Spleen (tissue), 11 donors: ENCODE measurements at regions not wholly inside any gene's neighbourhood (a gene's known extent, or its start where the extent isn't known, plus 50 kb on each side); places are given as distances from the start of the nearest gene placed in this dataset.
A peak's percentile ranks its signal among the peaks of the same experiment; 100 is the strongest.

Experiments used
- DNase-seq: peaks from one replicate; pipeline ENCODE4 v3.0.0-alpha.2; 2020
- H3K27ac ChIP-seq, 8 donors: fragments of 200-600 bp; sonication (generic) in 7 of 8; 1 replicate in 4 of 8; 2 replicates in 4 of 8; pipeline versions ENCODE4 v1.5.0 to v1.8.0; 2016 to 2021; ENCODE audit warnings: inconsistent platforms in 4 of 8, mild to moderate bottlenecking in 4 of 8, moderate library complexity in 1 of 8
- H3K27me3 ChIP-seq, 7 donors: fragments of 200-600 bp; sonication (generic) in 6 of 7; replicated peaks in 1 of 7; 1 replicate in 4 of 7; 2 replicates in 3 of 7; pipeline versions ENCODE4 v1.5.0 to v1.8.0; 2016 to 2021; ENCODE audit warnings: inconsistent platforms in 3 of 7, mild to moderate bottlenecking in 1 of 7
- H3K36me3 ChIP-seq, 6 donors: fragments of 200-600 bp; sonication (generic) in 5 of 6; 1 replicate in 4 of 6; 2 replicates in 2 of 6; pipeline versions ENCODE4 v1.5.0 to v1.8.0; 2016 to 2021; ENCODE audit warnings: inconsistent platforms in 2 of 6
- H3K4me1 ChIP-seq, 6 donors: fragments of 200-600 bp; sonication (generic) in 5 of 6; 1 replicate in 3 of 6; 2 replicates in 3 of 6; pipeline versions ENCODE4 v1.5.0 to v1.8.0; 2016 to 2021; ENCODE audit warnings: inconsistent platforms in 3 of 6
- H3K4me3 ChIP-seq, 8 donors: fragments of 200-600 bp; sonication (generic) in 7 of 8; 1 replicate in 4 of 8; 2 replicates in 4 of 8; pipeline versions ENCODE4 v1.5.0 to v1.8.0; 2016 to 2021; ENCODE audit warnings: inconsistent platforms in 4 of 8, mild to moderate bottlenecking in 4 of 8, moderate library complexity in 2 of 8
- H3K9me3 ChIP-seq, 8 donors: fragments of 200-600 bp; sonication (generic) in 7 of 8; 1 replicate in 4 of 8; 2 replicates in 4 of 8; pipeline versions ENCODE4 v1.5.0 to v1.8.0; 2016 to 2021; ENCODE audit warnings: inconsistent platforms in 4 of 8
- CTCF ChIP-seq, 11 experiments: fragments of 200-600 bp in 7 of 11; fragments of 450-650 bp in 4 of 11; sonication (generic) in 4 of 11; IDR thresholded peaks in 8 of 11; conservative IDR thresholded peaks in 3 of 11; 1 replicate in 7 of 11; 2 replicates in 4 of 11; pipeline versions ENCODE4 v1.4.0 to v1.8.0; 2016 to 2021; ENCODE audit warnings: antibody characterized with exemption in 11 of 11, inconsistent platforms in 4 of 11, mild to moderate bottlenecking in 1 of 11
- POLR2A ChIP-seq, 3 donors: fragments of 450-650 bp; IDR thresholded peaks; one replicate each; pipeline ENCODE4 v1.5.1; 2017; ENCODE audit warnings: antibody characterized with exemption in 3 of 3, mild to moderate bottlenecking in 1 of 3
- POLR2AphosphoS5 ChIP-seq, 3 donors: sonication (generic); formaldehyde crosslinking; IDR thresholded peaks; one replicate each; pipeline ENCODE4 v1.5.1; 2017; ENCODE audit warnings: antibody characterized with exemption in 3 of 3
- WGBS, 5 donors: extraction: QIAGEN DNeasy Blood & Tissue Kit in 3 of 5; methylation state at CpG; one replicate each; pipeline versions ENCODE4 v1.1.5 to v1.1.7; 2013 to 2018; 5-methylcytosine and 5-hydroxymethylcytosine counted together
- intact Hi-C: fragments of 100-400 bp; cut with DNase I; formaldehyde crosslinking; loops from one replicate; pipeline ENCODE4 v1.15.0; 2023; ENCODE audit warnings: low total_unique reads
- donor health status: healthy with polysubstance abuse.
- donor health status: DM: no; HTN: no; CAD: no; lungs with moderate emphysema.
- donor health status: DM: no; HTN: no; CAD: no.
- donor health status: Bipolar disorder and iron deficiency.
- donor health status: healthy.
- donor health status: DM: no; HTN: no; CAD: no.
- donor health status: DM: yes; HTN: yes; CAD: no.

GRCh38 chr9:2263665-2264064 lies 248.5 kb downstream of the SMARCA2 start:
- peaks cover 0 to 33% (median 13%) of the 10 kb centered on the region in 6 donors for H3K4me1 ChIP-seq
- no peak for TF ChIP-seq CTCF (IDR thresholded peaks at IDR 0.05 in 8 of 11, conservative IDR thresholded peaks at IDR 0.05 in 3 of 11)
- WGBS, 5 donors, result 3 to 33% (median 13%) methylated on average over 3 of the region's 3 CpGs
- intact Hi-C loops, result no loop called here
- H3K27ac ChIP-seq, result no peak overlapping the region
- H3K4me3 ChIP-seq, result no peak overlapping the region
- H3K36me3 ChIP-seq, result no peaks in the 10 kb centered on the region
- DNase-seq, result no peak
- no peaks in the 10 kb centered on the region for H3K27me3 ChIP-seq
- no peaks in the 10 kb centered on the region for H3K9me3 ChIP-seq

- TF ChIP-seq POLR2A (IDR thresholded peaks at IDR 0.05), result no peak
- TF ChIP-seq CTCF (IDR thresholded peaks at IDR 0.05 in 8 of 11, conservative IDR thresholded peaks at IDR 0.05 in 3 of 11), result no peak
- no peak for TF ChIP-seq POLR2AphosphoS5 (IDR thresholded peaks at IDR 0.05)
- Histone ChIP-seq H3K4me3 (no peak overlapping the region), H3K27me3 (no peaks in the 10 kb centered on the region), H3K36me3 (no peaks in the 10 kb centered on the region), H3K27ac (no peak overlapping the region), H3K4me1 (peaks cover 0 to 33% (median 13%) of the 10 kb centered on the region in 6 donors), H3K9me3 (no peaks in the 10 kb centered on the region)
- intact Hi-C loops, result no loop called here
- WGBS, 5 donors, result 93 to 98% (median 96%) methylated on average over 8 of the region's 8 CpGs
- no peak for DNase-seq
These were observed 248.9 kb downstream of the SMARCA2 start for GRCh38 chr9:2264081-2264480.

- Histone ChIP-seq H3K36me3 (no peaks in the 10 kb centered on the region), H3K4me3 (no peak overlapping the region), H3K27ac (peak overlapping the region in 4 of 8 donors; percentile 12 to 57 (median 32)), H3K4me1 (peaks cover 0 to 41% (median 14%) of the 10 kb centered on the region in 6 donors), H3K27me3 (no peaks in the 10 kb centered on the region), H3K9me3 (no peaks in the 10 kb centered on the region)
- WGBS, 5 donors, result 75 to 84% (median 76%) methylated on average over 7 of the region's 7 CpGs
- intact Hi-C loops, result no loop called here
- peak in 1 of 3 donors; percentile 45 for TF ChIP-seq POLR2AphosphoS5 (IDR thresholded peaks at IDR 0.05)
- TF ChIP-seq POLR2A (IDR thresholded peaks at IDR 0.05), result no peak
- no peak for DNase-seq
These were observed 252.1 kb downstream of the SMARCA2 start for GRCh38 chr9:2267181-2267745.

GRCh38 chr9:2269778-2270177 lies 254.6 kb downstream of the SMARCA2 start:
- no peaks in the 10 kb centered on the region for H3K36me3 ChIP-seq
- intact Hi-C loops, result no loop called here
- H3K27me3 ChIP-seq, result no peaks in the 10 kb centered on the region
- H3K4me3 ChIP-seq, result no peak overlapping the region
- WGBS, 5 donors, result 37 to 56% (median 49%) methylated on average over 3 of the region's 3 CpGs
- TF ChIP-seq CTCF (IDR thresholded peaks at IDR 0.05 in 8 of 11, conservative IDR thresholded peaks at IDR 0.05 in 3 of 11), result no peak
- TF ChIP-seq POLR2A (IDR thresholded peaks at IDR 0.05), result no peak
- no peak for TF ChIP-seq POLR2AphosphoS5 (IDR thresholded peaks at IDR 0.05)
- no peaks in the 10 kb centered on the region for H3K9me3 ChIP-seq
- H3K27ac ChIP-seq, result no peak overlapping the region
- peaks cover 0 to 21% (median 0%) of the 10 kb centered on the region in 6 donors for H3K4me1 ChIP-seq
- no peak for DNase-seq

- 68 to 91% (median 79%) methylated on average over 5 of the region's 5 CpGs for WGBS, 5 donors
- Histone ChIP-seq H3K36me3 (no peaks in the 10 kb centered on the region), H3K27ac (no peak overlapping the region), H3K9me3 (no peaks in the 10 kb centered on the region), H3K4me1 (peaks cover 0 to 21% (median 0%) of the 10 kb centered on the region in 6 donors), H3K27me3 (no peaks in the 10 kb centered on the region), H3K4me3 (no peak overlapping the region)
- intact Hi-C loops, result no loop called here
- TF ChIP-seq POLR2A (IDR thresholded peaks at IDR 0.05) (no peak), POLR2AphosphoS5 (IDR thresholded peaks at IDR 0.05) (no peak), CTCF (IDR thresholded peaks at IDR 0.05 in 8 of 11, conservative IDR thresholded peaks at IDR 0.05 in 3 of 11) (no peak)
- no peak for DNase-seq
These were observed 255.4 kb downstream of the SMARCA2 start for GRCh38 chr9:2270565-2270964.
